ENCODE measurements at regions not wholly inside any gene's neighbourhood (a gene's known extent, or its start where the extent isn't known, plus 50 kb on each side); places are given as distances from the start of the nearest gene placed in this dataset.

- Histone ChIP-seq H2BK120ac (replicated peaks; ENCODE audit: low read depth, low read length) (no peak overlapping the region), H3K79me2 (ENCODE audit: control insufficient read depth in 1 of 2, insufficient read depth in 2 of 2, low read length in 2 of 2) (no peaks in the 10 kb centered on the region), H4K91ac (replicated peaks; ENCODE audit: insufficient read length, low read length) (no peak overlapping the region), H3K4me2 (ENCODE audit: insufficient read depth in 1 of 2, low read depth in 2 of 2, low read length in 2 of 2) (no peak overlapping the region), H2BK15ac (ENCODE audit: low read length) (no peak overlapping the region), H3K23ac (ENCODE audit: insufficient read length) (no peak overlapping the region), H2BK20ac (ENCODE audit: low read length) (no peak overlapping the region), H3K9me3 (ENCODE audit: insufficient read depth in 2 of 2, low read depth in 1 of 2, low read length in 1 of 2) (no peaks in the 10 kb centered on the region), H2BK12ac (ENCODE audit: low read depth, low read length) (no peak overlapping the region), H3K18ac (ENCODE audit: extremely low read depth, low read length) (no peak overlapping the region), H3K79me1 (ENCODE audit: low read depth, low read length) (no peaks in the 10 kb centered on the region), H3K4me3 (ENCODE audit: extremely low read depth in 1 of 4, insufficient read depth in 2 of 4, low read depth in 3 of 4, low read length in 4 of 4) (no peak overlapping the region), H3K4ac (replicated peaks; ENCODE audit: insufficient read length, low read depth, low read length) (no peak overlapping the region), H3K14ac (ENCODE audit: insufficient read length) (no peak overlapping the region), H2AK5ac (ENCODE audit: low read depth, low read length) (no peak overlapping the region), H2BK5ac (ENCODE audit: low read depth, low read length) (no peak overlapping the region), H4K20me1 (replicated peaks in 1 of 2; ENCODE audit: control insufficient read depth in 1 of 2, insufficient read depth in 2 of 2, low read length in 2 of 2) (no peaks in the 10 kb centered on the region), H3K27me3 (replicated peaks in 1 of 4; ENCODE audit: control insufficient read depth in 3 of 4, extremely low read depth in 1 of 4, insufficient read depth in 3 of 4, low read length in 3 of 4) (no peaks in the 10 kb centered on the region), H3K23me2 (ENCODE audit: low read depth, low read length) (no peaks in the 10 kb centered on the region), H4K8ac (ENCODE audit: extremely low read depth, insufficient read depth, low read length) (no peak overlapping the region), H2AFZ (ENCODE audit: low read length) (peak overlapping the region; percentile 40; the same call in 1 of the 2 replicates), H3K56ac (replicated peaks; ENCODE audit: insufficient read length, low read depth, low read length) (no peak overlapping the region), H4K5ac (ENCODE audit: insufficient read length, low read depth, low read length) (no peak overlapping the region), H3K9ac (replicated peaks in 1 of 4; ENCODE audit: extremely low read depth in 1 of 4, low read depth in 3 of 4, low read length in 3 of 4) (no peak overlapping the region), H3K27ac (ENCODE audit: low read depth, low read length) (no peak overlapping the region), H3K4me1 (replicated peaks in 1 of 4; ENCODE audit: control insufficient read depth in 3 of 4, insufficient read depth in 4 of 4, low read length in 3 of 4) (no peaks in the 10 kb centered on the region), H3K36me3 (ENCODE audit: control insufficient read depth in 2 of 4, insufficient read depth in 4 of 4, low read length in 3 of 4) (no peaks in the 10 kb centered on the region)
- DNase-seq (ENCODE audit: low read depth in 1 of 2, low spot score in 2 of 2) (no peak), FAIRE-seq (no peak)
- TF ChIP-seq KDM4A (IDR thresholded peaks at IDR 0.05; ENCODE audit: low read depth, low read length, severe bottlenecking): no peak
- TF ChIP-seq SAP30 (IDR thresholded peaks at IDR 0.05; ENCODE audit: insufficient read depth, insufficient replicate concordance, low read length): no peak
- TF ChIP-seq YY1 (IDR thresholded peaks at IDR 0.05; ENCODE audit: low read depth, low read length): peak; percentile 87
- WGBS, 2 experiments (ENCODE audit: extremely low coverage in 1 of 2, insufficient coverage in 1 of 2, insufficient read length in 1 of 2, insufficient replicate concordance in 2 of 2, low coverage in 1 of 2, low lambda C conversion rate in 2 of 2, missing lambda C conversion rate in 1 of 2): 93% methylated on average over 2 of the region's 2 CpGs; no CpG with 5 or more reads in 1 of the 2 experiments
- ChIA-PET POLR2A (ENCODE audit: partially characterized antibody) (no interaction called here), CTCF (ENCODE audit: partially characterized antibody) (interaction anchor here (0.7 to 1.2 kb wide), 2 partner anchors 9 kb away, joined by 3 read pairs; no protein-coding TSS in a partner anchor)
Measured at GRCh38 chr2:223283329-223283728, 231.3 kb downstream of the KCNE4 start.

Measured in H1 (cell line).